GM08714 (cell line): ENCODE measurements at regions not wholly inside any gene's neighbourhood (a gene's known extent, or its start where the extent isn't known, plus 50 kb on each side); places are given as distances from the start of the nearest gene placed in this dataset.

ENCODE experiments used
- H3K4me3 ChIP-seq: fragments of 200-500 bp; sonication (Bioruptor generic); 2 replicates; pipeline ENCODE4 v1.5.1; 2014; ENCODE audit warnings: mild to moderate bottlenecking, low read length, inconsistent platforms
- ZNF274 ChIP-seq: IDR thresholded peaks from 2 replicates; pipeline ENCODE4 v1.6.1; 2012; ENCODE audit warnings: mild to moderate bottlenecking, low read depth, low read length

DNA sequence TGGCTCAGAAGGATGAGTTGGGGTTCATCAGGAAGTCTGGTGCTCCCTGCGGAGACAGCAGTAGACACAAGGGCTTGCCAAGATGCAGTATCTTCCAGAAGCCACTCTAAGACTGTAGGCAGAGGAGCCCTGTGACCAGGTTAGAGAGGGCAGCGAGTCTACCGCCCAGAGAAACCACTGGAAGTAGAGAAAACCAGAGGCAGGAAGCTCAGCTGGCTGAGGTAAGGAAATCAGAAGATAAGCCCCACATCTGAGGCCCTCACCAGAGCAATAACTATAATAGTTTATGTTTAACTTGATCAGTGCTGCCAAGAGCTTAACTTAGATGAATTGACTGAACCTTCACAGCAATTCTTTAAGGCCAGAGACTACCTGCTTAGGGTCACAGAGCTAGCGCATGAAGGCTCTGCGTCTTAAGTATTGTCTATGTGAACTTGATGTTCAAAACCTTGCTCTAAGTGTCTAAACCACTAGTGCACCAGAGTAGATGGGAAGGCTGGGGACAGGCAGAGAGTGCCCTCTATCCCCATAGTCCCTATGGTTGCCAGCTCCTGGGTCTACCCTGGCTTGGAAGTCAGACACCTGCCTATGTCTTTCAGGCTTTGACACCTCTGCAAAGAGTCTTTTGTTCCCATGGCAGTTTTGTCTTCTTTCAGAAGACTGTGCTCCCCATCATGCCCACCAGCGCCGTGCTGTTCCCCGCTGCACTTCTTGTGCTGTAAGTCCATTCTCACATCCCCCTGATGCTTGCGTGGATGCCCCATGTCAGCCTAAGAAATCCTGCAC, 228.2 kb upstream of the KLF4 start:
- TF ChIP-seq ZNF274 = no peak
- no peak overlapping the region for H3K4me3 ChIP-seq

DNA sequence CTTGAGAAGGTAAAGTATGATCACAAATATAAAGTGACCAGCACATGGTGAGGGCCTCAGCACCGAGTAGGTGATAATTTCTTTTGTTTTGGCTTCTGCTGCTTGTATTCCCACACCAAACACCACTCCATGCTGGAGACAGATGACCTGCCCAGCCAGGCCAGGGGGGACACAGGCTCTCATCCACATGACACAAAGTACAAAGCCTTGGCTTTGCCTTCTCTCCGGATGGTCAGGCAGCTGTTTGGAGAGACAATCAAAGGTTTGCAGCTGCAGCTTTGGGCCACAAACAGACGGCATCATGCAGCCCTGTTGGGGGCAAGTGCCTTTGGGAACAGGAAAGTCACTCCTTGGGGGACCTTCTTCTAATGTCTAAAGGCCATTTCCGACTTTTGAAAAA, 226.2 kb upstream of the KLF4 start:
- no peak overlapping the region for H3K4me3 ChIP-seq
- TF ChIP-seq ZNF274 = no peak

DNA sequence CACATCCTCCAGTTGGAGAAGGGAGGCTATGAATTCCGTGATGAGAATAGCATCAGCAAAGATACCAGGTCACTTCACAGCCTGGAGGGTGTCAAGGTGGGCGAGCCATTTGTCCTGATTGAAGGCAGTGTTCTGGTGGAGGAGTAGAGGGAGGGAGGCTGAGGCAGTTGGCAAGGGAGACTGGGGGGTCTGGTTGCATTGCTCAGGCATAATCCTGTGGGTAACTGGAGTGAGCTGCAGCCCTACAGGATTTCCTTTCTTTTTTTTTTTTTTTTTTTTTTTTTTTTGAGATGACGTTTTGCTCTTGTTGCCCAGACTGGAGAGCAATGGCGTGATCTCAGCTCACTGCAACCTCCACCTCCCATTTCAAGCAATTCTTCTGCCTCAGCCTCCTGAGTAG, 223.9 kb upstream of the KLF4 start:
- H3K4me3 ChIP-seq = no peak overlapping the region
- TF ChIP-seq ZNF274 = no peak

DNA sequence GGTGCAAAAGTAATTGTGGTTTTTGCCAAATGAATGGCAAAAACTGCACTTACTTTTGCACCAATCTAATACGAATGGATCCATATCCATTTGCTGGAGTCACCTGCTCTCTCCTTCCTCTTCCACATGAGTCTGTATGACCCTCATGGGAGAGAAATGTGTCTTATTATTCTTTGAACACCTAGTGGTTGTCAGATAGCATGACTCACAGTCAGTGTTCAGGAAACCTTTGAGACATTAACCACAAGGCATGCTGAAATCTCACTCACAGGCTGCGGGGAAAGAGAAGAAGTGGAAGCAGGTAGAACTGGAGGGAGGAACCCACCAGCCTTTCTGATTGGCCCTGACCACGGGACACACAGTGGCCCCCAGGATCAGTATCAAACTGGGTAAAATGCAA, 222.8 kb upstream of the KLF4 start:
- no peak for TF ChIP-seq ZNF274

DNA sequence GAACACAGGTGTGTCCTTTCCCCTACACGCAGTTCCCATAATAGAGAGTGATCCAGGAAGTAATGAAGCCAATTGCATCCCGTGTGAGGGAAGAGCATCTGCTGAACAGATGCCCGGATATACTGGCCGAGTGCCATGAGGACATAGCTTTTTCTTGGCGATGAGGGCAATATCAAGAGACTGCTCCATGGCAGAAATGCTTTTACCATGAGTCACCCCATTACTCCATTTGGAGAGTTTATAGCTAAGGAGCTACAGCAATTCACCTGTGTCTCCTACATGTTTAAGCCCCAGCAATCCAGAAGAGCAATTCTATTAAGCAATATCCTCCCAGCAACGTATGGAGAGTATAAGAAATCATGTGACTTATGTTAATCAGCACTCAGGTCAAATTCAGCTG, 222.0 kb upstream of the KLF4 start:
- no peak for TF ChIP-seq ZNF274
- no peak overlapping the region for H3K4me3 ChIP-seq

More for the DNA sequence above, 222.8 kb upstream of the KLF4 start:
- H3K4me3 ChIP-seq = no peak overlapping the region

DNA sequence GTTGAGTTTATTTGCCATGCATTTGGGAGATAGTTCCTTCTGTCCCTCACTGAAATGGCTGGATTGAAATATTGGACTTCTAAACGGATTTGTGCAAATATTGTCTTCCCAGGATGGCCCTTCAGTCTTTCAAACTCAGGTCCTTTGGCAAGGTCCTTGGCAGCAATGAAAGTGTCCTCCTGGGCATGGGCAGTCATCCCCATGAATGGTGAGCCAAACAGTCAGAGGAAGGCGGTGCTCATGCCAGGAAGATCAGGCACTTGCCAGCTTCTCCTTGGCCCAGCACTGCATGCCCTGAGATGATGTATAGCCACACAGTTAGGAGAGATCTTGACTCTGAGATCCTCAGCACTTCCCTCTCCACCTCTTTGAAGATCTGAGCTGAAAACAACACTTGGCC, 221.4 kb upstream of the KLF4 start:
- H3K4me3 ChIP-seq = no peak overlapping the region
- TF ChIP-seq ZNF274 = no peak

DNA sequence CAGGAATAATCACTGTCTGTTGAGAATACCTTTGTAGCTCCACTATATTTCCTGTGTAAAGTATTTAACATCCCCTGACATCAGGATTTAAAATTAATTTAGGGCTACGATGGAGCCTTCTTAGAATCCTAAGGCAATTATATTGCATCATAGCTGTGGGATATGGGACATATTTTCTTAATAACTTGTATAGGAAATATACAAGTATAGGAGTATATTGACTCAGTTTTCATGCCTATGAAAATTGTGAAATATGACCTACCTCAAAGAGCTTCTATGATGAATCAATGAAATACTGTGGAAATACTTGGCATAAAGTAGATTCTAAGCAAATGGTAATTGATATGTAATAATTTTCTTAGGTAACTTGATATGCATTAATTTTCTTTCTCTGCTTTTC, 221.0 kb upstream of the KLF4 start:
- no peak overlapping the region for H3K4me3 ChIP-seq
- TF ChIP-seq ZNF274 = no peak

DNA sequence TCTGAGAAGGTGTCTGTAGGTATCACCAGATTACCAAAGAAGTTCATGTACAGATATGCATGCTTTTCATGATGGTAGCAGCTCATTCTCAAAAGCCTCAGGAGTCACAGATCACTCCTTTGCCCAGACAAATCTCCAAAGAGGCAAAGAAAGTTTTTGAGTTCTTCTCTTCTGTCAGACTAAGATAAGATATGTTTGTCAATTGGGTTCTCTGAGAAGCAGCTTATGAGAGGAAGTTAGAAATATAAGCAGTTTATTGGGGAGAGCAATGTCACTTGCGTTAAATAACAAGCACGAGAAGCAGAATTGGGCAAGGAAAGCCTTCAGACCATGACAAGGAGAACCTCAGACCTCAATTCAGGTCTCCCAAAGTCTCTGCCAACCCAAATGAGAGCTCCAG, 219.2 kb upstream of the KLF4 start:
- TF ChIP-seq ZNF274 = no peak

DNA sequence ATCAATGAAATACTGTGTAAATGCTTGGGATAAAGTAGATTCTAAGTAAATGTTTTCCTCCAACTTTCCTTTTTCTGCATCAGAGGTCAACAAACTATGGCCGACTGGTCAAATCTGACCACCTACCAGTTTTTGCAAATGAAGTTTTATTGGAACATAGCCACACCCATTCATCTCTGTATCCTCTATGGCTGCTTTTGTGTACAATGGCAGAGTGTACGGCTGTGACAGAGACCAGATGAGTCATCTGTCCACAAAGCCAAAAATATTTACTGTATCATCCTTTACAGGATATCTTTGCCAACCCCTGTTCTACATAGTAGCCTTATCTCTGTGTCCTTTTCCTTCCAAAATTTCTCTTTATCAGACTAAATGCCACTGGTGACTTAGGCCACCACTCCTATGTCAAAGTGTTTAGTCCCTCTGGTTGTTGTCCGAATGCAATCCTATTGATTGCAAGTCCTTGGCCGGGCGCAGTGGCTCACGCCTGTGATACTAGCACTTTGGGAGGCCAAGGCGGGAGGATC, 218.4 kb upstream of the KLF4 start:
- no peak for TF ChIP-seq ZNF274
- H3K4me3 ChIP-seq = no peak overlapping the region

More for the DNA sequence above, 219.2 kb upstream of the KLF4 start:
- no peak overlapping the region for H3K4me3 ChIP-seq

DNA sequence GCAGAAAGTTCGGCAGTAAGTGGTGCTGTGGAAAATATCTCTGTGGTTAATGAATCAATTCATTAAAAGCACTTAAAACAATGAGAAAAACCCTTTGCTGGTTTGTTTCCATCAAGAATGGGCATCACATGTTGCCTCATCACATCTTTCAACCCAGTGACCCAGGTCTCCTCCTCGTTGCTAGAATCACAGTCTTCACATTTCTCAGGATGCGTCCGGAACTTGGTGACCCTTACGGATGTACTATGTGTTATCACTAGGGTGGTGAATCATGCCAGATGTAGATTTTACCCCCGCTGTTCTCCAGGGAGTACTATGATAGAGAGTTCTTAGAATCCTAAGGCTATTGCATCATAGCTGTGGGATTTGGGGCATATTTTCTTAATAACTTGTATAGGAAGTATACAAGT, 217.9 kb upstream of the KLF4 start:
- TF ChIP-seq ZNF274 = no peak
- H3K4me3 ChIP-seq = no peak overlapping the region

DNA sequence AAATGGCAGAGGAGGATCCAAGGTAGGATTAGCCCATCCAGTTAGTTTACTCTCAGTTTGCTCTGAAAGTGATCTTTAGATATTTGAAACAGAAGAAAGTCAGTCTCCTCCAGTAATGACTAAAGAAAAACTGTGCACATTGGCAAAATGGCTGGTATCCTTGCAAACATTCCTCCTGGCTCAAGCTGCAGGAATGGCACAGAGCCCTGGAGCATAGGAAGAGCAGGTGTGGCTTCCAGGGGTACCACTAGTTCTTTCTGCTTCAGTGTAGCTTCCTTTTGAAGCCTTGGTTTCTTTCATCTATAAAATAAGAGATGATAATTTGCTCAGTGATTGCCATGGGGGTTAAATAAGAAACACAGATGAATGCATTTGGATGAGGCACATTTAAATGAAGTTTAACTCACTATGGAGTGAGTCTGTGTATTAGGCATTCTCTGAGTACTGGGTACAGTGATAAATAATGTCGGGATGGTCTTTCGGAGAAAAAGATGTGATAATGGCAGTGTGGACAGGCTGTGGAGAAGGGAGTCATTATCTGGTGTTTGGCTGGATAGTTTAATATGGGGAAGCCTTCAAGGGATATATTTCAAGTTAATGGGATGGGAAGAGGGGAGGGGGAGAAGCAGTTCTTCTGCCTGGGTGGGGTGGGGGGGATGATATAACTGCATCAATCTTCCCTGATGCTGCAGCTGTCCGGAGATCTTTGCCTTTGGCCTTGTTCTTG, 217.3 kb upstream of the KLF4 start:
- H3K4me3 ChIP-seq = no peak overlapping the region
- TF ChIP-seq ZNF274 = no peak

DNA sequence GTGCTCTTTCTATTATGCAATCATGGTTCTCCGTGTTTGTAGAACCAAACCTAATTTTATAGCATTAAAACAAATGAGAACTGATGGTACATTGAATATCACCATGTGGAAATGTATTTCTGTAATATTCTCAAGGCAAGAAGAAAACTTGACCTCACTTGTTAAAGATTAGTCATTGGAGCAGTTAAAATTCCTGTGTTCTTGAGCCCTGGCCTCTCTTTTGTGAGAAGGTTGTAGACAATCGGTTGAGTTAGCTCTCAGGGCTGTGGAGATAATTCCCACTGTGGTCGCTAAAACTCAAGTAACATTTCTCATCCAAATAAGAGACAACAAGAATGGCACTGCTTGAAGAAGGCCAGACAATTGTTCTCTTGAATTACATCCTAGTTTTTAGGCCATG, 216.0 kb upstream of the KLF4 start:
- no peak overlapping the region for H3K4me3 ChIP-seq
- no peak for TF ChIP-seq ZNF274

DNA sequence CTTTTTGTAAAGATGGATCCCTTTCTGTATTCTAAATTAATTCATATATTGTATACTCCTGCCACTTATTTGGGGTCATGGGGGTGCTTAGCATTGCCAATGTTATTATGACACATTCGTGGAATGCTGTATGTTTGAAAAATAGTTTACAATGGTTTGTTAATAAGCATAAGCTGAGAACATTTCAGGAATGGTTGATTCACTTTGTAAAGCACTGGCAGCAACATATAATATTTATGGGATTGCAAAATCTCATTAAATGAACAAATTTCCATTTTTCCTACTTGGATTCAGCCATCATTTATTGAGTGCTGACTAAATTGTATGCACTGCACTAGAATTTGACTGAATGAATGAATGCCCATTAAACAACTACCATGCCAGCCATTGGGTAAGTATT, 215.2 kb upstream of the KLF4 start:
- H3K4me3 ChIP-seq = no peak overlapping the region
- no peak for TF ChIP-seq ZNF274

DNA sequence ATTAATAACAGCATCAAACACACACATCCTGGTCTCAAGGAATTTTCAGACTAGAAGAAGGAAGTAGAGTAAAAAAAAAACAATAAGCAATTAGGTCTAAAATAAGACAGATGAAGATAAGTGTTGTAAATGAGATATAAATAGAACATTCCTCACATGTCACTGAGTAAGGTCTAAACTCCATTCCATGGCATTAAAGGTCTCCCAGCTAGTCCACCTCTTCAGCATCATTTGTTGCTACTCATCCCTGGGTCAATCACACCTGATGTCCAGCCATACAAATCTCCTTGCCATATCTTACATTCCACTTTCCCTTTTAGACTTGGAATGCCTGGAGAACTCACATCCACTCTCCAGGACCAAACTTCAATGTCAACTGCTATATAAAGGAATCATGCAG, 214.1 kb upstream of the KLF4 start:
- H3K4me3 ChIP-seq = no peak overlapping the region
- no peak for TF ChIP-seq ZNF274

DNA sequence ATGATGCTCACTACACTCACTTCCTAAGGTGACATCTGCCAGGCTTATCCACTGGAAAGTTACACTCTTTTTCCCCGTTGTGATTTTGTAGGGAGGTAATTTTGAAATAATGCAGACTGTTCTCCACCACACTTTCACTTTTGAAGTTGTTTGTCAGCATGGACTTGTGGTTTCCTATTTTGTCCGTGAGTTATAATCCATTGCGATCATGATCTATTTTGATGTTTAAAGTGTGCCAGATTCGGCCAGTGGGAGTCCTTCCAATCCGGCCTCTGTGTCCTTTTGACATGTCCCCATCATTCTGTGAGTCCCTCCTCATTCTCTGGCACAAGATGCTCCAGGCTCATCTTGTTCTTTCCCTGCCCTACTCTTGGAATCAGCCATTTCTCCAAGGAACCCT, 211.3 kb upstream of the KLF4 start:
- no peak for TF ChIP-seq ZNF274
- H3K4me3 ChIP-seq = no peak overlapping the region
